ENCODE measurements at regions not wholly inside any gene's neighbourhood (a gene's known extent, or its start where the extent isn't known, plus 50 kb on each side); places are given as distances from the start of the nearest gene placed in this dataset.

DNA sequence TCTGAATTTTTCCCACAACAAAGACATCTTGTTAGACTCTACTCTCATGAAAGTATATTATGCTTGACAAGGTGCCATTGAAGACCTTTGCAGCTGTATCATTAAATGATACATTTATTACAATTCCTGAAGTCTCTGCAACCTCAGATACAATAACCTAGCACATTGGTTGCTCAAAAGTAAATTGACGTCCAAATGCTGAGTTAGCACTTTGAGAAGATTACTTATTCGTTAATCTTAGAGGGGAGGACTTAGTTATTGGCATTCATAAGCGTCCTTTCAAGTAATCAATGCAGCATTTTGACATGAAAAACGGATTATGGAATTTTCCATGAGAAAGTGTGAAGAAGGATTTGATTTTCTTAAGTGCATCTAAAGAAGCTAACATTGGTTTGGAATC lies 151.6 kb downstream of the ARSF start:
- Histone ChIP-seq H3K4me3 (ENCODE audit: low read depth, low read length) (no peak overlapping the region), H3K27me3 (ENCODE audit: control insufficient read depth, insufficient read depth, low read length) (no peaks in the 10 kb centered on the region), H3K36me3 (ENCODE audit: control insufficient read depth, insufficient read depth, low read length) (no peaks in the 10 kb centered on the region)
- ChIA-PET CTCF (no interaction called here), POLR2A (no interaction called here)
- TF ChIP-seq, protein P1, sequence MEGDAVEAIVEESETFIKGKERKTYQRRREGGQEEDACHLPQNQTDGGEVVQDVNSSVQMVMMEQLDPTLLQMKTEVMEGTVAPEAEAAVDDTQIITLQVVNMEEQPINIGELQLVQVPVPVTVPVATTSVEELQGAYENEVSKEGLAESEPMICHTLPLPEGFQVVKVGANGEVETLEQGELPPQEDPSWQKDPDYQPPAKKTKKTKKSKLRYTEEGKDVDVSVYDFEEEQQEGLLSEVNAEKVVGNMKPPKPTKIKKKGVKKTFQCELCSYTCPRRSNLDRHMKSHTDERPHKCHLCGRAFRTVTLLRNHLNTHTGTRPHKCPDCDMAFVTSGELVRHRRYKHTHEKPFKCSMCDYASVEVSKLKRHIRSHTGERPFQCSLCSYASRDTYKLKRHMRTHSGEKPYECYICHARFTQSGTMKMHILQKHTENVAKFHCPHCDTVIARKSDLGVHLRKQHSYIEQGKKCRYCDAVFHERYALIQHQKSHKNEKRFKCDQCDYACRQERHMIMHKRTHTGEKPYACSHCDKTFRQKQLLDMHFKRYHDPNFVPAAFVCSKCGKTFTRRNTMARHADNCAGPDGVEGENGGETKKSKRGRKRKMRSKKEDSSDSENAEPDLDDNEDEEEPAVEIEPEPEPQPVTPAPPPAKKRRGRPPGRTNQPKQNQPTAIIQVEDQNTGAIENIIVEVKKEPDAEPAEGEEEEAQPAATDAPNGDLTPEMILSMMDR (IDR thresholded peaks at IDR 0.05; ENCODE audit: insufficient read depth, low read depth, low read length) = no peak
- DNase-seq (ENCODE audit: low read depth) = no peak

DNA sequence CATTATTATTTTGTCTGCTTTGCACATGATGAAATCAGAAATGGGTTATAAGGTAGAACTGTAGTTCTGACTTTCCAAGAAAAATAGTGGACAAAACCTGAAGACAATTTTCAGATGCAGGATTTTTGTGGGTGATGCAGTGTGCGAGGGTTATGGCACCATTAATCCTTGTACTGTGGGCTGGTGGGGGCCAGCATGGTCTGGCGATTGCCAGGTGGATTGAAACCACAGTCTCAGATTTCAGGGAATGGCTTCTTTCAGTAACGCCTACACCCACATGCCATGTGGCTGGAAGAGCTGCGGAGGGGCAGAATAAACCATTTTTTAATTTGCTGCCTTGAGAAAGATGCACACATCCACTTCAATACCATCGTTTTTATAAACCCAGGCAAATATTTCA lies 150.5 kb downstream of the ARSF start:
- DNase-seq (ENCODE audit: low read depth) = peak; percentile 41
- Histone ChIP-seq H3K36me3 (ENCODE audit: control insufficient read depth, insufficient read depth, low read length) (no peaks in the 10 kb centered on the region), H3K4me3 (ENCODE audit: low read depth, low read length) (no peak overlapping the region), H3K27me3 (ENCODE audit: control insufficient read depth, insufficient read depth, low read length) (no peaks in the 10 kb centered on the region)
- TF ChIP-seq, protein P1 (IDR thresholded peaks at IDR 0.05; ENCODE audit: insufficient read depth, low read depth, low read length) = no peak
- POLR2A ChIA-PET = no interaction called here
- CTCF ChIA-PET = no interaction called here

DNA sequence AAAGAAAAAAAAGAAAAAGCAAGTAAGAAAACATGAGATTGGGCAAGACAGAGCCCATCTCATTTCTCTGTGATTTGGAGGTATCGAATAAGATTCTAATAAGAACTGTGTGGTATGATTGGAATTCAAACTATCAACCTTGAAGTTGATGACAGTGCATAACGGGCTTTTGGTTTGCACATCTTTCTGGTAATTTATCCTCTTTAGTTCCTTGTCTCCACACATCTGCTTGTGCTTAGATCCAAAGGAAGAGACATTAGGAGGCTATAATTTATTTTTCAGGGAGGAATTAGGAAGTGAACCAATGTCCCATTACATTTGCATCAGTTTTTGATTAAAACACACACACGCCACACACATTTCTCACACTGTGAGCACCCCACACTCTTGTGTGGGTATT lies 149.9 kb downstream of the ARSF start:
- Histone ChIP-seq H3K27me3 (ENCODE audit: control insufficient read depth, insufficient read depth, low read length) (no peaks in the 10 kb centered on the region), H3K36me3 (ENCODE audit: control insufficient read depth, insufficient read depth, low read length) (no peaks in the 10 kb centered on the region), H3K4me3 (ENCODE audit: low read depth, low read length) (no peak overlapping the region)
- DNase-seq (ENCODE audit: low read depth) = peak; percentile 44
- ChIA-PET CTCF (no interaction called here), POLR2A (no interaction called here)
- TF ChIP-seq, protein P1 (IDR thresholded peaks at IDR 0.05; ENCODE audit: insufficient read depth, low read depth, low read length) = no peak

DNA sequence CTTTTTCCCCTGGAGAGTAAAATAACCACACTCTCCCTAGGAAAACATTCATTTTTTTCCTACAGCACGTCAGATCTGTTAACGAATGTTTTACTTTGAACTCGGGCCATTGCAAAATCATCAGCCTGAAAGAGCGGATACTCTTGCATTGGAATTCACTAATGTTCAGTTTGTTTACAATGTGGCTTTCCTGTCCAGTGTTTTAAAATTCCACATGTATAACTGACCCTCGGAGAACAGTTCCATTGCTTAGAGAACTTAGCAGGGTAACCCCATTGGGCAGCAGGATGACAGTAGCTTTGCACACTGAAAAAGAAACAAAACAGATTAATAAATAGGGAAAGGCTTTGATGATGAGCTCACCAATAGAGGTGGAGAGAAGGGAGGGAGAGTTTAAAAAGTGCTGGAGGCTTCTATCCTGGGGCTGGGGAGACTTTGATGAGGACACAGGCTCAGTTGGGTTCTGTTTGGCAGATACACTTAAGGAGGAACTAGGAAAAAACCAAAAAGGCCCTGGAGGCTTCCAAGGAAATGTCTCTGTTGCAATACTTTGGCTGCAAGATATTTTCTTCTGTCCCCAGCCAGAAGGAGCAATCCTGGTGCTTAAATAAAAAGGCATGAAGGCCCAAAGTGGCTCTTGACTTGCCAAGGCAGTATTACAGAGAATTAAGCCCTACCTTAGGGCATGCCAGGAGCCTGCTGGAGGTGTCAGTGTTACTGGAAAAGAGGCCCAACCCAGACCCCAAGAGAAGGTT lies 143.1 kb downstream of the ARSF start:
- no peak overlapping the region for H3K4me3 ChIP-seq (ENCODE audit: low read depth, low read length)
- H3K27me3 ChIP-seq (ENCODE audit: control insufficient read depth, insufficient read depth, low read length) = no peaks in the 10 kb centered on the region
- ChIA-PET POLR2A (no interaction called here), CTCF (no interaction called here)
- TF ChIP-seq, protein P1 (IDR thresholded peaks at IDR 0.05; ENCODE audit: insufficient read depth, low read depth, low read length) = no peak
- peak; percentile 82 for DNase-seq (ENCODE audit: low read depth)
- no peaks in the 10 kb centered on the region for H3K36me3 ChIP-seq (ENCODE audit: control insufficient read depth, insufficient read depth, low read length)

DNA sequence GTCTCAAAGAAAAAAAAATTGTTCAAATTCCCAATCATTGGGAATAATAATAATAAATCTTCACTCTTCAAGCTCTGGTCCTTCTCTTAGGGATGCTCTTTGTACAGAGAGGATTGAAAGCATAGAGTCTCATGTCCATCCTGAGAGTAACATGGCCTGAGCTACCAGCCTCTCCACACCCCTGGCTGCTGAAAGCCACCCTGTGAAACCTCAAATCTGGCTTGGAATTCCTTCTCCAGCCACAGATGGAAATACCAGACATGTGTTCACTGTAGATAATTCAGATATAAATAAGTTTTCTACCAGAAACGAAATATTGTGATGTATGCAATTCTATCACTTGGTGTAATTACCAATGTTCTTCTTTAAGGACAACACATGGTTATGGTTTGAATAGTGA lies 140.6 kb downstream of the ARSF start:
- no peaks in the 10 kb centered on the region for H3K27me3 ChIP-seq (ENCODE audit: control insufficient read depth, insufficient read depth, low read length)
- no peak for DNase-seq (ENCODE audit: low read depth)
- POLR2A ChIA-PET = interaction anchor here (0.7 kb wide), 1 partner anchor 130 kb away, joined by 3 read pairs; no protein-coding TSS in a partner anchor
- CTCF ChIA-PET = no interaction called here
- TF ChIP-seq, protein P1 (IDR thresholded peaks at IDR 0.05; ENCODE audit: insufficient read depth, low read depth, low read length) = no peak
- no peak overlapping the region for H3K4me3 ChIP-seq (ENCODE audit: low read depth, low read length)
- H3K36me3 ChIP-seq (ENCODE audit: control insufficient read depth, insufficient read depth, low read length) = no peaks in the 10 kb centered on the region
